Pons (tissue), 1 donor: ENCODE measurements at regions not wholly inside any gene's neighbourhood (a gene's known extent, or its start where the extent isn't known, plus 50 kb on each side); places are given as distances from the start of the nearest gene placed in this dataset.

Source experiments
- DNase-seq: peaks from one replicate; pipeline ENCODE4 v3.0.0-alpha.2; 2016; ENCODE audit warnings: low spot score

DNA sequence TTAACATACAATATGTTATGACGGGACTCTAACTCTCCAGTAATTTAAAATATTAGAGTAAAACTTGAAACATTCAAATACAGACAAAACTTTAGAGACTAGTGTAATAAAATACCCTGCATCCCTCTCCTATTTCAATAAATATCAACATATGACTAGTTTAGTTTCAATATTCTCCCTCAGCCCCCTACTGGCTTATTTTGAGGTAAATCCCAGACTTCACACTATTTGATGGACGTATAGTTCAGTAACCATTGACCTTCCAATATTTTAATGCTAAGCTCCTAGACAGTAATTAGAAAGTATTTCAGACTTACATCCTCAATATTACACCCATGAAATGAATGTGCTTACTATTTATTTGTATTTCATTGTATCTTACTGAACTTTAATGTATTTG is 180.7 kb upstream of the STARD13 start:
- no peak for DNase-seq

GRCh38 chr13:33467556-33467955 is 182.0 kb upstream of the STARD13 start:
- no peak for DNase-seq

- DNase-seq: no peak
Observed at GRCh38 chr13:33471204-33471603, 185.6 kb upstream of the STARD13 start.

- DNase-seq: no peak
Observed at GRCh38 chr13:33472446-33472845, 186.9 kb upstream of the STARD13 start.

- DNase-seq: no peak
Observed at GRCh38 chr13:33479105-33479504, 193.6 kb upstream of the STARD13 start.

DNA sequence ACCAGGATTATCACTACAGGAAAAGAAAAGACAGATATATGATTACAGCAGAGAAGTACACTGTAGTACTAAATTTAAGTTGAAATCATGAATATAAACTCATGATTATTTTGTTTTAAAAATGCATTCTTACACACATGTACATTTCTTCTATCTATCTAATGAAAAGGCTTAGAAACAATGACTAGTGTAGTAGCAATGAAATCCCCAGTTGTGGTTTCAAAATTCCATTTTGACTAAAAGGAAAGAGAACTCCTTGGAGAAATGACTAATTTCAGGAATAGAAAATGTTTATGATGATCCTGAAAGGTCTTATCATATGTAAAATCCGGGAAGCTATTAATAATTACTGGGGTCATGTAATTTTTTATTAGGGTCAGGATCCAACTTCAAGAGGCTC is 195.0 kb upstream of the STARD13 start:
- no peak for DNase-seq

- no peak for DNase-seq
Observed at GRCh38 chr13:33483471-33483870, 197.9 kb upstream of the STARD13 start.

DNA sequence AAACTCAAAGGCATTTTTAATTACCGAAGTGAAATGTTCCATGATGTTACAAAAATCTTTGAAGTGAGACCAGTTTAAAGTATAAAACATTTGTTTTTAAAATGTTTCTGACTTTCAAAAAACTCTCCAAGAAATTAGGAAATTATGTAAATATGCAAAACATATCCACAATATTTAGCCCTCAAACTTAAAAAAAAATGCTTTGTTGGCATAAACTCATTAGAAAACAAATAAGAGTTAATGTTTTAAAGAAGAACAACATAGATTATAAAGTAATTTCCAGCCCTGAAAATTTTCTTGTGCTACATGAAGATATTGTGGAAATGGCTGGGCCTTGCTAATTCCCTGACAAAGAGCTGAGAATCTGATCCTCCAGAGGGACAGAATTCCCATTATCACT is 199.7 kb upstream of the STARD13 start:
- DNase-seq: no peak

DNA sequence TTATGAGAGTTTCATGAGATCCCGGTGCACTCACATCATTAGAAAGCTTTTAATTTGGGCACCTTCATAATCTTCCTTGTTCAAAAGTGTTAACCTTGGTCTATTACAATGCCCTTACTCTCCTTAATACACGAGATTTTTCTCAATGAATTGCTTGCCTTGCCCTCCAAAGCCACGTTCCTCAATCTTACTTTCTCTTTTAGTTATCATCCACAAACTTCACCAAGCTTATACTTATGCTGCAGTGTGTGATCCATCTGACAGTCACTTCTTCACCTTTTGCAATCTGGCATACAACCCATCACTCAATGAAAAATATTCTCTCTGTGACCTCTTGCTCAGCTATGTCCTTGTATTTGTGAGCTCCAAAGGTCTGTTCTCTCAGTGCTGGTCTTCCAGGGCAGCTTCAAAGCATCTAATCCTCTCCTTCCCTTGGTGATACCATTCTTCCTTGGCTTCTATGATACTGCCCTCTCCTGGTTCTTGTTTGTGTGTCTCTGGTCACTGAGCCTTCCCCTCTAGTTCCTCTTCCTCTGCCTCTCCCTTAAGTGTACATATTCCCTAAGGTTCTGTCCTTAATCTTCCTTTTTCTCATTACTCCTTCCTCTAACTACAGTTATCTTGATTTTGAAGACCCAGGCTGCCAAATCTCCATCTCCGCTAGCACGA is 202.2 kb upstream of the STARD13 start:
- DNase-seq: peak; percentile 89

DNA sequence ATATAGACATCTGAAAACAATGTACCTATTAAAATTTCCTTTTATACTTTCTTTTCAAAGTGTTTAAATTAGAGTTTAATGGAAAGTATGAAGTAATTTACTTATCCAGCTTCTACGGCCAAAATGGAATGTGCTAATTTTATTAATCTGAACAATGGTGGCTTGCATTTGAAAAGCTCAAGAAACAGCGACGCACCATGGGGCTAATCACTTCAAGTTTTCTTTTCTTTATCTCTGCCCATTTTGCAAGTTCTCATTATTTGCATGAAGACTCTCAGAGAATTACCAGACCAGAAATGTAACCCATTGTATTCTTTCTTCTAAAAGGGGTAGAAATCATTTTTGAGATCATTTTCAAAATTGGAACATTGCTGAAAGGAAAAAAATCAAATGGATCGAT is 204.0 kb upstream of the STARD13 start:
- no peak for DNase-seq

DNA sequence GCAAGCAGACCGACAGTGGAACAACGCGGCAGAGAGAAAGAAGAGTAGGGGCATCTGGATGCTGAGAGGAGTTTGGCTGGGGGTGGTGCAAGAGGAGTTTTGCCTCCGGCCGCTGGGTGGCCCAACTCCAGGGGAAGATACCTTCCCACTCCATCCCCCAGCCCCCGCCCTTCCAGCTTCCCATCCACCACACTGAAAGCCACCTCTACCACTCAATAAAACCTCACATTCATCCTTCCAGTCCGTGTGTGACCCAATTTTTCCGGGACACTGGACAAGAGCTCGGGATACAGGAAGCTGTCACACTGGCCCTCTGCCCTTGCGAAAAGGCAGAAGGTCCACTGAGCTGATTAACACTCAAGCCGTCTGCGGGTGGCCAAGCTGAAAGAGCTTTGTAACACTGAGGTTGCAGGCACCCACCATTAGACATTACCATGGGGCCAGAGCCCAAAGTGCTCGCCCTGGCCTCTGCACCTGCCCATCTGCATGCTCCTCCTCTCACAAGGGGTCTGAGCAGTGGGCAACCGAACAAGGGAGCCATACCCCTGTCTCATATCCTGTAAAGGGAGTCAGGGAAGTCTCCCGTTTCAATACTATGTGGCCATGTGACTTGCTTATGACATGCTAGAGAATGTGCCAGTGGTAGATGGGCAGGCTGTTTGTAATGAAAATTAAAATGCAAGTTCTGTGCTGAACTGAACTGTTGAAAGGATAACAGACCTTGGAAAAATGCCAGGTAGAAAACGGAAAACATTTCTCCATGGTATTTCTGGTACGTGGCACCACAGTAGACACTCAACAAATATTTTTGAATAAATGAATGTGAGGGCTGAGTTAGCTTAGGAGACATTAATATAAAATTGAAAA is 205.1 kb upstream of the STARD13 start:
- DNase-seq: no peak

- no peak for DNase-seq
Observed at GRCh38 chr13:33493672-33494365, 208.3 kb upstream of the STARD13 start.

GRCh38 chr13:33494596-33495204 is 209.1 kb upstream of the STARD13 start:
- DNase-seq: no peak

GRCh38 chr13:33496336-33496735 is 210.8 kb upstream of the STARD13 start:
- no peak for DNase-seq

DNA sequence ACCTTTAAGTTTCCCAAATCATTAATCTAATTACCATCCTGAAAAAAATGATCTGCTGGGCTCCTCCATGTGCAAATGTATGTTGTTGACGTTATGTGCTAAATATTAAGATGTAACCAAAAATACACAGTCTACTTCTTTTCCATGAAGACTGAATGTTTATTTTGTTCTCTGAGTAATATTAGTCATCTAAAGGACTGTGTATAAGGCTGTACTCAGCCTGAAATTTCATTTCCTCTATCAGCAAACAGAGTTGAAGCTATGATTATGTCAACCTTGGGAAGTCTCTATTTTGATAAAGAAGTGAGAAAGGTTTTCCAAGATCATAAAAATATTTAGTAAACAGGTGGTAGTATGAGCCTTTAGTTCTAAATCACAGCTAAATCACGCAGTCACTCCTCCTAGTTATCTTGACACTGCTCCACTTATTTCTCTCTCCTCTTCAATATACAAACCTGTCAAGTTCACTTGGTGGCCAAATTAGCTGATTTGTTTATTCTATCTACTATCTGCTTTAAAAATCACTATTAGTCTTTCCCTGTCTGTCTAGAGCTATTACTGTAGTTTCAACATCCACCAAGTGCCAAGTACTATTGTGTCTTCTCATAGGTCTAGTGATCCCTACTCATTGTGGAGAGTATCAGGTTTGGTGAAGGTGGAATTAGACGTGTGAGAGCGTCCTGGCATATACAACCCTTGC is 211.7 kb upstream of the STARD13 start:
- DNase-seq: no peak

DNA sequence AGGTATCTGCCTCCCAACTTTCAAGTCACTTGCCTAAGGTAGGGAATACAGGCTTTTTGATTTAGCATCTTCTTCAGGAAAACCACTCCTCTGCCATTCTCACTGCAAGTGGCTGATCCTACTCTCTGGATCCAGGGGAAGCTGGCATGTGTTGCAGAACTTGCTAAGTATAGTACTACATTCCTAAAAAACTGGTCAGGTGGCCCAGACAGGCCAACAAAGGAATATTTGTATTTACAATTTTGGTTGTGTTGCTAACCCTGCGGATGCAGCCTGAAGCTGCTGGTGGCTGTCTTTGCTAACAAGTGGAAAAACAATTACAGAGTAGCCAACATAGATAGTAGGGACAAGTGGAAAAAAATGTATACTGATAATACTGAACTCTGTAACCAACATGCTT is 222.5 kb upstream of the STARD13 start:
- no peak for DNase-seq

GRCh38 chr13:33509642-33510229 is 224.2 kb upstream of the STARD13 start:
- DNase-seq: peak; percentile 39

DNA sequence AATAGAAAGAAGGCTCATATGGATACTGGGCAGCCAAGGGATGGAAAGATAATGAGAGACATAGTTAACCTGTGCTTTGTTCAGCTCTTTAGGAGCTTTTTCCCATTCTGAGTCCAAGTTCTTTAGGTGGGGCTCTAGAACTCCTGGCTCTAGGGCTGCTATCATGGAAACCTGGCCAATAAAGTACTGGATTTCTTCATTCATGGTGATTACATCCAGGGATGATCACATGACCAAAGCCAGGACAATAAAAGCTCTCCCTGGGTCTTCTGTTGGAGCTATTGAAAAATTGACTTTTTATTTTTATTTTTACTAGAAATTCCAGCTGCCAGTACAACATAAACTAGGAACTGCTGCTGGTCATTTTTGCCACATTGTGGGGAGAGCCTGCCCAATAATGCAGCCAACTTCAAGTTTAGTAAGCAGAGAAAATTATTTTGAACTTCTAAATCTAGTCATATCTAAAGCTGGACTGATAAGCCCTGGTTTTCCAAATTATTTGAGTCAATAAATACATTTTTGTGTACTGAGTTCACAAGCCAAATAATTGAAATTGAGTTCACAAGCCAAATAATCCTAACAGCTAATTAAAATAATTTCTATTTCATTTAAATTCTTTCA is 224.9 kb upstream of the STARD13 start:
- DNase-seq: no peak

DNA sequence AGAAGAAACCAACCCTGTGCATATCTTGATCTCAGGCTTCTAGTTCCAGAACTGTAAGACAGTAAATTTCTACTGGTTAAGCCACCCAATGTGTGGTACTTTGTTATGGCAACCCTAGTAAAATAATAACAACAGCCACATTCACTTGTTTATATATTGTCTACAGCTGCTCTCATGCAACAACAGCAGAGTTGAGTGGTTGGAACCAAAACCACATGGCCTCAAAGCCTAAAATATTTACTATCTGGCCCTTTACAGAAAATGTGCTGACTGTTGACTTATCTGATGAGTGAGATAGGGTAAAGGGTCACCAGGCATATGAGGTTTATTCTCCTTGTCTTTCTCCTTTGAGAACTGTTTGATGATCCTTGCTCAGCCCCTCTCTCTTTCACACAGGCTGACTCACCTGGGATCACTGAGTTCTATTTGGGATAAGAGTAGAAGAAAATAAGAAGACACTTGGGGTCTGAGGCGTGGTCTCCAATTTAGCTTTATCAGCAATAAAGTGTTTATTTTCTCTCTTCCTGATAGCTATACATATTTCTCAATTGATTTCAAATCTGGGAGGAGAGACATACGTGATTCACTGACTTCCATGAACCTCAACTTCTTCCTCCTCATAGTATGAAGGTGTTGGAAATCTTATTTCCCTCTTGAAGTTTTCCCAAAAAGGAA is 227.5 kb upstream of the STARD13 start:
- DNase-seq: no peak

DNA sequence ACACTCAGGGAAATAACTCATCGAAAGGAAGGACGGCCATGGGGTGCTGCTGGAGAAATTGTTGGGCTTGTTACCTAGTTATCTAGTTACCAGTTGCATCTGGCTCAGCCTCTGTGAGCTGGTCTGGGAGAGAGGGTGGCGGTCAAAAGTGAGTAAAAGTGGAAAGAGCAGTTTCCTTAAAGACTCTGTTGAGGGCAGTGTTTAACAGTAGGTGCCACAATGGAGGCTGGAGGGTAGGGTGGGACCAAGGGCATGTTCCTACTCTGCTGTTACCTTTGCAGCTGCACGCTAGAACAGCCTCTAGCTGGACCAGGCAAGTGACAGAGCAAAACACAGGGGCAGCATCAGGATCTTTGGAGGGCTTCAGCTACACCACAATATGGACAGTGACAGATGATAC is 228.8 kb upstream of the STARD13 start:
- DNase-seq: no peak
